Astrocyte of the spinal cord (primary cell): ENCODE measurements at regions not wholly inside any gene's neighbourhood (a gene's known extent, or its start where the extent isn't known, plus 50 kb on each side); places are given as distances from the start of the nearest gene placed in this dataset.

Experiments
- DNase-seq: peaks from one replicate; pipeline ENCODE4 v3.0.0; 2011; ENCODE audit warnings: low read depth, low spot score
- H3K4me3 ChIP-seq: 2 replicates; pipeline ENCODE4 v1.5.1; 2011; ENCODE audit warnings: low read depth, mild to moderate bottlenecking, low read length, moderate library complexity
- CTCF ChIP-seq: IDR thresholded peaks from 2 replicates; pipeline ENCODE4 v1.5.1; 2012; ENCODE audit warnings: low read depth, mild to moderate bottlenecking, low read length, inconsistent platforms
- in situ Hi-C: cut with HindIII; loops from 2 replicates; pipeline ENCODE4 v1.10.0; 2017; ENCODE audit warnings: low sequenced_read_pairs

GRCh38 chr10:129018511-129018910 lies 448.5 kb upstream of the MGMT start:
- no peak for TF ChIP-seq CTCF
- in situ Hi-C loops = no loop called here
- no peak overlapping the region for H3K4me3 ChIP-seq
- no peak for DNase-seq

GRCh38 chr10:129020651-129021330 lies 446.2 kb upstream of the MGMT start:
- no peak for DNase-seq
- in situ Hi-C loops = no loop called here
- TF ChIP-seq CTCF = no peak

GRCh38 chr10:129021594-129022304 lies 445.3 kb upstream of the MGMT start:
- TF ChIP-seq CTCF = no peak
- in situ Hi-C loops = no loop called here
- H3K4me3 ChIP-seq = no peak overlapping the region
- no peak for DNase-seq

More at GRCh38 chr10:129020651-129021330, 446.2 kb upstream of the MGMT start:
- no peak overlapping the region for H3K4me3 ChIP-seq

GRCh38 chr10:129023082-129023481 lies 444.0 kb upstream of the MGMT start:
- no peak for DNase-seq
- in situ Hi-C loops = no loop called here
- TF ChIP-seq CTCF = no peak
- H3K4me3 ChIP-seq = no peak overlapping the region

GRCh38 chr10:129024046-129024445 lies 443.0 kb upstream of the MGMT start:
- no peak for TF ChIP-seq CTCF
- in situ Hi-C loops = no loop called here
- DNase-seq = no peak
- H3K4me3 ChIP-seq = no peak overlapping the region

- no peak for TF ChIP-seq CTCF
- H3K4me3 ChIP-seq = no peak overlapping the region
- no peak for DNase-seq
- in situ Hi-C loops = no loop called here
Measured at GRCh38 chr10:129025787-129026186, 441.3 kb upstream of the MGMT start.
